ENCODE measurements at regions not wholly inside any gene's neighbourhood (a gene's known extent, or its start where the extent isn't known, plus 50 kb on each side); places are given as distances from the start of the nearest gene placed in this dataset.
"Not testable (repeated sequence)": the region's sequence is repeated elsewhere in the genome, so short reads cannot be mapped to it uniquely, and the experiment has no call there.

- no peak for DNase-seq (ENCODE audit: low read depth)
Observed at GRCh38 chr6:163765335-163765734, 350.8 kb downstream of the QKI start.

GRCh38 chr6:163764565-163764964 lies 350.0 kb downstream of the QKI start:
- no peak for DNase-seq (ENCODE audit: low read depth)

DNA sequence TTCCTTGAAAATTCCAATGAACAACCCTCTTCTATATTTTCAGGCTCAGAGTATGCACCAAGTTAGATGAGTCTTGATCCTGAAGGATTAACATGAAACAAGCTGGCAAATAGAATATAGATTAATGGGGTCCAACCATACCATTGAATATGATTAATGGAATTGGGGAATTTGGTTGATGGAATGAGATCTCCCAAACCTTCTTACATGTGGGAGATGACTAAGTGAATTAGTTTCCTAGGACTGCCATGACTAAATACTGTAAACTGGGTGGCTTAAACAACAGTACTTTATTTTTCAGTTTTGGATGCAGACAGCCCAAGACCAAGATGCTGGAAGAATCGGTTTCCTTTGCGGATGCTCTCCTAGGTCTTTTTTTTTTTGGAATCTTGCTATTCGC lies 347.0 kb downstream of the QKI start:
- no peak for DNase-seq (ENCODE audit: low read depth)

- DNase-seq (ENCODE audit: low read depth) = no peak
Observed at GRCh38 chr6:163760860-163761259, 346.3 kb downstream of the QKI start.

GRCh38 chr6:163759542-163759941 lies 345.0 kb downstream of the QKI start:
- DNase-seq (ENCODE audit: low read depth) = no peak

DNA sequence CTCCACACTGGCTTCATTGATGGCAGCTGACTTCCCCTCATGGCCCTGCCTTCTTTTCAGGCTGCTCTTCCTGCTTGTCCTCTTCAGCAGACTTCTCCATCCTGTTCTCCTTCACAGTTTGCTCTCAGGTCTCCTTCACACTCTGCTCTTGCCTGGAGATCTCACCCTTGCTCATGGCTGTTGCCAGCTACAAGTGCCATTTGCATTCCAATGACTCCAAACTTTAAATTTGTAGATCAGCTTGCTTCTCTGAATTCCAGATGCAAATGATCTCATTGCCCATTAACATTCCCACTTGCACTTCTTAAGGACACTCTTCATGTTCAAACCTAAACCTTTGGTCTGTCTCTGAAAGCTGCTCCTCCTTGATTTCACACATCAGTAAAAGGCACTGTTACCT lies 343.0 kb downstream of the QKI start:
- no peak for DNase-seq (ENCODE audit: low read depth)

DNA sequence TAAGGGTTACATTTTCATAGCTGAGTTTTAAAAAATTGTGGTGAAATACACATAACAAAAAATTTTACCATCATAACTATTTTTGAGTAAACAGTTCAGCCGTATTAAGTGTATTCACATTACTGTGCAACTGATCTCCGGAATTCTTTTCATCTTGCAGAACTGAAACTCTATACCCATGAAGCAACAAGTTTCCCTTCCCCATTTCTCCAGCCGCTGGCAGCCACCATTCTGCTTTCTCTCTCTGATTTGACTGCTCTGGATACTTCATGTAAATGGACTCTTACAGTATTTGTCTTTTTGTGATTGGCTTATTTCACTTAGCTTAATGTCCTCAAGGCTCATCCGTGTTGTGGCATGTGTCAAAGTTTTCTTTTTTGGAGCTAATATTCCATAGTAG lies 341.6 kb downstream of the QKI start:
- no peak for DNase-seq (ENCODE audit: low read depth)

GRCh38 chr6:163754866-163755265 lies 340.3 kb downstream of the QKI start:
- DNase-seq (ENCODE audit: low read depth) = no peak

DNA sequence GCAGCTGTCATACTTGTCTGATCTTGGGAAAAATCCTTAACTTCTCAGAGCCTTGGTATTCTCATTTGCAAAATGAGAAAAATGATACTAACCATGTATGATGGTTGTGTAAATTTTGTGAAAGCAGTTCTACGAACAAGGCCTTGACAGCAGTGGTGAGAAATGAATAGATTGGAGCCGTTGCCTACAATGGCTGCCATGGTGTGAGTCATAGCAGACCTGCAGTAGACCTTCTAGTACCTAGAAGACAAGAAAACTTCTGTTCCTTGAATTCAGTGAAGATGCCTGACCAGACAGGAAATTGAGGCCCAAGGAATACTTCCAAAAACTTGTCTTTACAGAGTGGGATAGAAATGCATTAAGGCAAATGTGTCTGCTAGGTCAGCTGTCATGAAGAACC lies 338.9 kb downstream of the QKI start:
- DNase-seq (ENCODE audit: low read depth) = no peak

DNA sequence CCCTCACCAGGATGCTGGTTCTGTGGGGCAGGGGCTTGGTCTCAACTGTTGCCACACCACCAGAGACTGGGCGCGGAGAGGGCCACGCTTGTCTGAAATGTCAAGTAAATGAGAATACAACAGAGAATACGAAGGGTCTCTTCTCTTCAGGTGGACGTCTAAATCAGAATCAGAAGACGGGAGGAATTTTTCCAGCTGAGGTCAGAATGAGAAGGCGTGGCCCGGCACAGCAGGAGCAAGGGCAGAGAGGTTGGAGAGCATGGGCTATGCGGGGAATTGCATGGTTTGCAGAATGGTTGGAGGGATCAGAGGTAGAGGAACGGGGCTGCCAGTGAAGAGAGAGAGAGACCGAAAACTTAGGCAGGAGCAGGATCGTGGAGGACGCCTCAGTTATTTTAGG lies 337.9 kb downstream of the QKI start:
- DNase-seq (ENCODE audit: low read depth) = no peak

- DNase-seq (ENCODE audit: low read depth) = no peak
Observed at GRCh38 chr6:163751032-163751525, 336.6 kb downstream of the QKI start.

GRCh38 chr6:163750431-163751031 lies 336.0 kb downstream of the QKI start:
- no peak for DNase-seq (ENCODE audit: low read depth)

GRCh38 chr6:163748886-163749285 lies 334.4 kb downstream of the QKI start:
- DNase-seq (ENCODE audit: low read depth) = no peak

GRCh38 chr6:163748036-163748435 lies 333.5 kb downstream of the QKI start:
- DNase-seq (ENCODE audit: low read depth) = no peak

- not testable (repeated sequence) for DNase-seq (ENCODE audit: low read depth)
Observed at GRCh38 chr6:163747058-163747457, 332.5 kb downstream of the QKI start.

- DNase-seq (ENCODE audit: low read depth) = peak; percentile 91
Observed at GRCh38 chr6:163745536-163746400, 331.2 kb downstream of the QKI start.

DNA sequence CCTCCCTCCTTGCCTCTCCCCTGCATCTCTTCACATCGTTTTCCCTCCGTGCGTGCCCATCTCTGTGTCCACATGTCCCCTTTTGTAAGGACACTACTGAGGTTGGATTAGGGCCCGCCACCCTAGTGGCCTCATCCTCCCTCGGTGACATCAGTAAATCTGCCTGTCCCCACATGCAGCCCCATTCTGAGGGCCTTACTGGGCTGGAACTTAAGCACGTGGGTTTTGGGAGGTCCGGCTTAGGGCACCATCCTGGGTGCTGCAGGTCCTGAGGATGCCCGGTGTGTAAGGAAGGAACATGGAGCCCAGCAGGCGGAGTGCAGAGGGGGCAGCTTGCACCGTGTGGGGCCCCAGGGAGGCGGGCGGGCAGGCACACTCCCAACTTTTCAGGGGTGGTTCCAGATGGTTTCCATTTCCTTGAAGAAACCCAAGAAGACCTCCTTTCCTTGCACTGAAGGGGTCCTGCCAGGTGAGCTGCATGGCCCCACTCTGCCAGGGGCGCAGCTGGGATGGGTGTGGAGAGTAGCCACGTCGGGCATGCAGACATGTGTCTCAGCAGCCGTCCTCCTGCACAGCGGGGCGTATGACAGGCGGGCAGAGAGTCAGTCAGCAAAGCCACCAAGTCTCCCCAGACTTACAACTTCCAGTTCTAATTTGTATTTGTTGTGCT lies 329.9 kb downstream of the QKI start:
- no peak for DNase-seq (ENCODE audit: low read depth)

DNA sequence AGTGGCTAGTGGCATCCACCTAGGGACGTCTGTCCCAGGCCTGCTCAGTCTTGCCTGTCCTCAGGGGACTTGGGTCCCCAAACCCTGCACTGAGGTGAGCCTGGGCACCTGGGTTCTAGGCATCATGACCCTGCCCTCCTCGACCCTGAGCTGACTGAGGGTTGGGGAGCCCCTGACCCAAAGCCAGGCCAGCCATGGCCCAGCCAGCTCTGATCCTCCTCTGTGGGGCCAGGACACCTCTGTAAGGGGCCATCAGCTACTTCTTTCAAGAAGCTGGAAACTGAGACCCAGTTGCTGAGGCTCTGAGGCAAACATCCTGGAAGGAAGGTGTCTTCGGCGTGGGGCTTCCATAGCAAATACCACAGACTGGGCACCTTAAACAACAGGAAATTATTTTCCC lies 329.3 kb downstream of the QKI start:
- no peak for DNase-seq (ENCODE audit: low read depth)

- no peak for DNase-seq (ENCODE audit: low read depth)
Observed at GRCh38 chr6:163741743-163742363, 327.3 kb downstream of the QKI start.

GRCh38 chr6:163741342-163741741 lies 326.8 kb downstream of the QKI start:
- DNase-seq (ENCODE audit: low read depth) = no peak

DNA sequence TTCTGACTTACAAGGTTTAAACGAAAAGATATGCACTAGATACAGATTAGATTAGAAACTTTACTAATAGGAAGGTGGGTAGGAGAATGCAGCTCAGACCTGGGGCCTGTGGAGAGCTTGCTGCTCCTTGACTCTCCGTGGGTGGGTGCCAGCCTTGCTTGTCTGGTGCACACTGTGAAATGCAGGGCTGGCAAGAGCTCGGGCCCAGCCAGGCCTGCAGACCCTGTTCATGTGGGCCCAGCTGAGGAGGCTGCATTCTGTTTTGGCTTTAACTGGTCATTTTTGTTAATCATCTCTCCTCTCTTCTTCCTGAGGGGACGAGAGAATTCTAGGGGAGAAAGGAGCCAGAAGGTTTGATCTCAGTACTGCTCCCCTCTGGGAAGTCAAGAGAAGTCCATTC lies 325.4 kb downstream of the QKI start:
- no peak for DNase-seq (ENCODE audit: low read depth)

DNA sequence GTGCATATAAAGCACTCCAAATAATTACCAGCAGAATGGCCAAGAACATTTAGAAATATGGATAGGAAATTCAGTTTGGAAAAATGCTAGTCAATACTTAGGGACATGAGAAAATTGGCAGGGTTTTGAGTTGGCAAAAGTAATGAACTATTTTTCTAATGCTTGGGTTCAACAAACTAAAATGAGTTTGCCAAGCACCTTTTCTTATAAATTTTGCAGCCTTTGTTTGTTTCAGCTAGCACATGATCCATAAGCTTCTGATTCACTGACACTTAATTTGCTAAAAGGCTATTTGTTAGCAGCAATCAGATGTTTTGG lies 324.8 kb downstream of the QKI start:
- DNase-seq (ENCODE audit: low read depth) = no peak

Measured in GM04503 (cell line).